ENCODE measurements at regions not wholly inside any gene's neighbourhood (a gene's known extent, or its start where the extent isn't known, plus 50 kb on each side); places are given as distances from the start of the nearest gene placed in this dataset.
"Not testable (repeated sequence)": the region's sequence is repeated elsewhere in the genome, so short reads cannot be mapped to it uniquely, and the experiment has no call there.

DNA sequence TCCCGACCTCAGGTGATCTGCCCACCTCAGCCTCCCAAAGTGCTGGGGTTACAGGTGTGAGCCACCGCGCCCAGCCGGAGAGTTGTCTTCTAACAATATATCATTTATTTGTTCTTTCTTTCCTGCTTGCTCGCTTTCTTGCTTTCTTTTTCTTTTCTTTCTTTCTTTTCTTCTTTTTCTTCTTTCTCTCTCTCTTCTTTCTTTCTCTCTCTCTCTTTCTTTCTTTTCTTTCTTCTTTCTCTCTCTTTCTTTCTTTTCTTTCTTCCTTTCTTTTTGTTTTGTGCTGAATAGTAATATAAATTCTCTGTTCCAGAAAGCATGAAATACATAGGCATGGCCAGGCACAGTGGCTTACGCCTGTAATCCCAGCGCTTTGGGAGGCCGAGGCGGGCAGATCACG, 73.5 kb upstream of the ZNF644 start:
- DNase-seq (ENCODE audit: low spot score), result not testable (repeated sequence)

DNA sequence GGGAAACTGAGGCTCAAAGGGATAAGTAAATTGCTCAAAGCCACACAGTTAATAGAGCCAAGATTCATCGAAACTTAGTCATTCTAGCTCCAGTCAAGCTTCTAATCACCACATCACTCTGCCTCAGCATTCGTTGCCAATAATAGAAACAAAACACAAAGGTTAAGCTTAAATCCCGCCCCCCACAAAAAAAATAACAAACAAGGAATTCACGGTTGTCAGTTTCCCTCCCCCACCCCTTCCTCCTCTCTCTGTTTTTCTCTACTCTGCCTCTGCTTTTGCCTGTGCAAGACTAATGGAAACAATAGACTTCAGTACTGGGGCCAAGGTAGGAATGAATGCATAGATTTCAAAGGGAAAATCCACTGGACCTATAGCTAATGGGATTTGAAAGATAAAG, 70.7 kb upstream of the ZNF644 start:
- DNase-seq (ENCODE audit: low spot score), result no peak

DNA sequence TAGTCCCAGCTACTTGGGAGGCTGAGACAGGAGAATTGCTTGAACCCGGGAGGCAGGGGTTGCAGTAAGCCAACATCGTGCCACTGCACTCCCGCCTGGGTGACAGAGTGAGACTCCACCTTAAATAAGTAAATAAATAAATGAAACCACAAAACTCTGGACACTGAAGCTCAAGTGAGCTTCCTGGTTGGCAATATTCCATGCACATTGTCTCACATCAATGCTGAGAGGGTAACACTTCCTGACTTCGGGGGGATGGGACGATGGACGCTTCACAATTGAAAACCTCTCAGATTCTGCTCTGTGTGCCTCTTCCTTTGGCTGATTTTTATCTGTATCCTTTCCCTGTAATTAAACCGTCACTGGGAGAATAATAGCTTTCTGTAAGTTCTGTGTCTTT, 70.0 kb upstream of the ZNF644 start:
- no peak for DNase-seq (ENCODE audit: low spot score)

DNA sequence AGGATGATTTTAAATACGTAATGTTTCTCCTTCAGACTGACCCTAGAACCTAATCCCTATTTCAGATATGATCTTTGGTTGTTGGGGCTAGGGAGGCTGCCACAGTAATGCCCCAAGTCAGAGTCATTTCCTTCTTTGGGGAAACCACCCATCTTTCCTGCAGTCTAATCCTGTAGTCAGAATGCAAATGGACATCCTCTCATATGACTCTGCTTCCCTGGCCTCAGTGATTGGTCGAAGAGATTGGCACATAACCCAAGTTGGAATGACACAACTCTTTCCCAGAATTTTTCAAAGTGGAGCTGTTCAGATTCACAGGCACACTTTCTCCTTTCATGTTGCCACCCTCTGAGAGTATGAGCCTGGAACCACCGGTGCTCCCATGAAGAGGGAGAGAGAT, 58.8 kb upstream of the ZNF644 start:
- DNase-seq (ENCODE audit: low spot score), result no peak

DNA sequence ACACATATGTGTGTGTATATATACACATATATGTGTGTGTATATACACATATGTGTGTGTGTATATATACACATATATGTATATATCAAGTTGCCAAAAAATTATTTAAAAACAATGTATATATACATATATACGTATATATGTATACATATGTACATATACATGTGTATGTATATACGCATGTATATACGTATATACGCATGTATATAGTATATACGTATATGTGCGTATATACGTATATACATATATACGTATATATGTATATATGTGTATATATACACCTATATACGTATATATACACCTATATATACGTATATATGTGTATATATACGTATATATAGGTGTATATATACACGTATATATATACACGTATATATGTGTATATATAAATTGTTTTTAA, 57.0 kb upstream of the ZNF644 start:
- DNase-seq (ENCODE audit: low spot score), result no peak

DNA sequence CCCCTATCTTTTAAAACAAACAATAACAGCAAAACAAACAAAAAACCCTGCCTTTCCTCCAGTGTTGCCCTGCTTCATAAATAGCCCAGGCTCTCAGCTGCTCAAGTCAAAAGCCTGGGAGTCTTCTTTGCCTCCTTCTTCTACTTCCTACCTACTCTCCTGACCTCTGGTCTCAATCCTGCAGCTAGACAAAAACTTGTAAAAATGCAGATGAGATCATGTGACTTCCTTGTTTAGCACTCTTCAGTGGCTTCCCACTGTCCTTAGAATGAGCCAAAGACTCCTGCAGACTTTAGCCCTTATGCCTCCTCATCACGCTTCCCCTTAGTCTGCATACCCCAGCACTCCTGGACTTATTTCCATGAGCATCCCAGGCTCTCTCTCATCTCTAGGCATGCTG, 55.0 kb upstream of the ZNF644 start:
- no peak for DNase-seq (ENCODE audit: low spot score)

DNA sequence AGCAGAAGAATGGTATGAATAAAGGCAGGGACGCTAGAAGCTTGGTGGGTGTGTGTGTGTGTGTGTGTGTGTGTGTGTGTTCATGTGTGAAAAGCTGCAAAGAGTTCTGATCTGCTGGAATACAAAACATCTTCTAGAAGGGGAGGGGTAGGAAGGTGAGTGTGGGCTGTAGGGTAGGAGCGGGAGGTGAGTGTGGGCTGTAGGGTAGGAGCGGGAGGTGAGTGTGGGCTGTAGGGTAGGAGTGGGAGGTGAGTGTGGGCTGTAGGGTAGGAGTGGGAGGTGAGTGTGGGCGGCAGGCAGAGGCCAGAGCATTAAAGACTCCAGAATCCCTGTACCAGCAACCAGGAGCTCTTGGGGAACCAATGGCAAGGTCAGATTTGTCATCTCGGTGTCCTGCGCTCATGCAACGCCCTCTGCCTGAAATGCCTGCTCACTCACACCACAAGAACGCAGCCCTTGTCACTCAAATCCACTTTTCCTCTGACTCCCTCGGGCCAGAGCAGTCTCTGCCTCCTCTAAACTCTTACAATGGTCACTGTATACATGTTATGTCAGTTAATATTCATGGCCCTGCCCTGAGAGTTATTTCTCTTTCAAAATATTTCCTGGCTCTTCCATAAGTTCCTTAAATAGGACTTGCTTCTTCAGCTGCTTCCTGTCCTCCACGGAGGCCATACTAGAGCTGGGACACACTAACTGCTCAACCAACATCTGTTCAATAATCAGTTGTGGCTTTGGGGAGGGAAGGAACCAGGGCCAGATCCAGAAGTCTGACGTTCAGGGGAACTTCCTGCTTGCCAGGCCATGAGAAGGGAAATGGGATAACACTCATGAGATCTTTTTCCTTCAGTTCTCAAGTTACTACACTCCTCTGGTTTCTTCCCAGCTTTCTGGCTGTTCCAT, 53.6 kb upstream of the ZNF644 start:
- DNase-seq (ENCODE audit: low spot score), result no peak

DNA sequence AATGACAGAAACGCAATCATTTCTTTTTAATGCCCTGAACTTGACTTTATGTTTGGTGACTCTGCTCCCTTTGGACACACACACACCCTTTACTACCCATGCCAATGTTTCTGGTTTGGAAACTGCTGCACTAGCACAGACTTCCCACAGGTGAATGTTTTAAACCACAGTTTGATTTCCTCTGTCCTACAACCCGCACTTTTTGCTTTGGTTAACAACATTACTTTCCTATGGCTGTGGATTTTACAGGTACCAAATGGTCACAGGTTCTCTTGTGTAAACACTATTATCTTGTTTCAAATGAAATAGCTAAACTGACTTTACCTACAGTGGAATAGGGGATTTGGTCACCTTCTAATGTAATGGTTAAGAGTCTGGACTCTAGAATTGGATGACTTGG, 51.5 kb upstream of the ZNF644 start:
- DNase-seq (ENCODE audit: low spot score), result no peak

DNA sequence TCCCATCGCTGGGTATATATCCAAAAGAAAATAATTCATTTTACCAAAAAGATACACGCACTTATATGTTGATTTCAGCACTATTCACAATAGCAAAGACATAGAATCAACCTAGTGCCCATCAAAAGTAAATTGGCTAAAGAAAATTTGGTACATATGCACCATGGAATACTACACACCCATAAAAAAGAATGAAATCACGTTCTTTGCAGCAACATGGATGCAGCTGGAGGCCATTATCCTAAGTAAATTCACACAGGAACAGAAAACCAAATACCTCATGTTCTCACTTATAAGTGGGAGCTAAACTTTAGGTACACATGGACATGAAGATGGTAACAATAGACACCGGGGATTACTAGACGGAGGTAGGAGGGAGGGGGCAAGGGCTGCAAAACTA, 50.0 kb upstream of the ZNF644 start:
- no peak for DNase-seq (ENCODE audit: low spot score)
